T1000 (cell line): ENCODE measurements at regions not wholly inside any gene's neighbourhood (a gene's known extent, or its start where the extent isn't known, plus 50 kb on each side); places are given as distances from the start of the nearest gene placed in this dataset.

ENCODE experiments used
- DNase-seq: peaks from one replicate; lab custom pipeline; 2025; ENCODE audit warnings: mixed read lengths; lab: John Stamatoyannopoulos, UW

DNA sequence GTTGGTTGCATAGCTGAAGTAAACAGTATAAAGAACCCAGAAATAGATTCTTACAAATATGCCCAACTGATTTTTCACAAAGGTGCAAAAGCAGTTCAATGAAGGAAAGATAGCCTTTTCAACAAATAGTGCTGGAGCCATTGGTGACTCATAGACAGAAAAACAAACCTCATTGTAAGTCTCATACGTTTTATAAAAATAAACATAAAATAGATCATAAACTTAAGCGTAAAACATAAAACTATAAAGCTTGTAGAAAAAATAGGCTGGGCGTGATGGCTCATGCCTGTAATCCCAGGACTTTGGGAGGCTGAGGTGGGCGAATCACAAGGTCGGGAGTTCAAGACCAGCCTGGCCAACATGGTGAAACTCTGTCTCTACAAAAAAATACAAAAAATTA is 318.8 kb upstream of the IGFBP3 start:
- no peak for DNase-seq

DNA sequence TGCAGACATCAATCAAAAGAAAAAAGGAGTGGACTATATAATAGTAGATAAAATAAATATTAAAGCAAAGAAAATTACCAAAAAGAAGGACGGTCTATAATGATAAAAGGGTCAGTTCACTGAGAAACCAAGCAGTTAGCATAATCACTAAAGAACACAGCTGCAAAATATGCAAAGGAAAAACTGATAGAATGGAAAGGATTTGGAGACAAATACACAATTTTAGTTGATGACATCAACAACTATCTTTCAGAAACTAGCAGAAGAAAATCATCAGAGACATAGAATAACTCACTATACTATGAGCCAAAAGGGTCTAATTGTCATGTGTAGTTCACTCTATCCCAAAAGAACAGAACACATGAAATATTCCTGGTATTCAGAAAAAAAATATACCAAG is 316.4 kb upstream of the IGFBP3 start:
- DNase-seq = no peak

DNA sequence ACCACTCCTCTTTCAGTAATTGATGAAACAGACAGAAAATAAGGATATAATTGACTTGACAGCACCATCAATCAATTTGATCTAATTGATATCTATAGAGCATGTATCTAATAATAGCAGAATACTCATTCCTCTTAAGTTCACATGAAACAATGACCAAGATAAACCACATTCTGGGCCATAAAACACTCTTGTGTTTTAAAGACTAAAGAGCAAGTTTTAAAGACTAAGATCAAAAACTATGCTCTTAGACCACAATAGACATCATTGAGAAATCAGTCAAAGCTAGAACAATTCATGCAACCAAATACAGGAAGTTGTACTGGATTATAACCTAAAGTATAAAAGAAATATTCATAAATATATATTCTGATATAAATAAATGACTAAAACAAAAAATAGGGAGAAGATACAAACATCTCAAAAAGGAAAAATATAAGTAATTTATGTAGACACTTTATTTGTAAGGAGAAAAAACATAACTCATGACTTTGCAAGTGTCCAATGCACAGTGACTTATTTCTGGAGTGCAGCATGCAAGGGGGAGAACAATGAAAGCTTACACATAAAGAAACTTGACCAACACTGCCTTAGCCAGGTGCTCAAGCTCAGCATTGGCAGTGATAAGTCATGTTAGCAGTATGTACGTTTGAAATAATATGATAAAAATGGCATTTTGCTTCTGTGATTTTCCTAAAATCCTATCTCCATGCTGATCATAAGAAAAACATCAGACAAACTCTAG is 312.7 kb upstream of the IGFBP3 start:
- no peak for DNase-seq

DNA sequence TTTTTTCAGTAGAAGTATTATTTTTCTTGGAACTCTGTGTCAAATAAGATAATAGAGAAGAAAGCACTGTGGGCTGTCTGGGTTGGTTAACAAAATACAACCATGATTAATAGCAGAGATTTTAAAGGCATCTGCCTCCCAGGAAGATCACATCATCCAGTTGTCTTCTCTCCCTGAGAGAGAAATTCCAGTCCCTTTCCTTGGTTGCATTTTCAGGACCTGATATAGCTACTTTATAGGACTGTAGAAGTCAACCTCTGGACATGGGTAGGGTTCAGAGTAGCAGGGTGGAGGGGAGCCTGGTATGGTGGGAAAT is 309.9 kb upstream of the IGFBP3 start:
- DNase-seq = no peak

DNA sequence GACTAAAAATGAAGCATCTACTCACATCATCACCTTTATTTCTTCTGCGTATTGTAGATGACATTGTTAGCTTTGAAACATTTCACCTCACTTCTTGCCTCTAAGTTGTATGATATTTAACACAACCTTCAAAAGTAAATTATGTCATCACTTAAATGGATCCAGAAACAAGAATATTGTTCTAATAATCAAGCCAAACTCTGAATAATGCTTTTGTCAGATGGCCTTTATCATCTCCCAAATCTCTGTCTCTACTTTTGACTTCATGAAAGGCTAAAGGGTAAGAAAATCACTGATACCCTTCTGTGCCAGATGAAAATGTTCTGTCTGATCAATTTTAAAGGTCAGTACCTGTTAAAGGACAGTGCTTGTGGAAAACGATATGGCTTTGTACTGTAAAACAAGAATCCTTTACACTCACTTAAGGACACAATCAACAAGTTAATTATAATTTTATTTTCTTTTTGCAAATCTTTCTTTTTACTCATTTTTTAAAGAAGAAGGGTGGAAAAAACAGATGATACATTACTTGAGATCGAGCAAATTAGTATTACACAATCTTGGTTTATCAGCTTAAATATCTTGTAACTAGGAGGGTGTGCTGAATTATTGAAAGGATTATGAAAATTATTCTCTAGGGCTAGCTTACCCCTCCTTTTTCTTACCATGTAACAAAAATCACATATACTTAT is 309.4 kb upstream of the IGFBP3 start:
- no peak for DNase-seq

DNA sequence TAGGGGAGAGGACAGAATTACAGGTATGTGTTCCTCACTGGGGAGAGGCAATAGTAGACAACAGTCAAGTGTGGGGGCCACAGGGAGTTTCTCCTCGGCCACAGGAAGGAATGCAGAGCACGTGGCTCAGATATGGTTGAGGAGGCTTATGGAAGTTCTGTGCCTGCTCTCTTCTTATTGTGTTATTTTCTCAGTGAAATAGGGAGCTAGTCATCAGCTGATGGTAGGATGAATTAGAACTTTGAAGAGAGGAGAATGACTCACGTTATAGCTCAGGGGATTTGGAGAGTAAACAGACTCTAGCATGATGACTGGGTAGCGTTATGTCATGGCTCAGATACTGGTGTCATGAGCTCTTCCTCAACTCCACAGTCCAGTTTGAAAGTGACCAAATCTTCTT is 308.3 kb upstream of the IGFBP3 start:
- no peak for DNase-seq

DNA sequence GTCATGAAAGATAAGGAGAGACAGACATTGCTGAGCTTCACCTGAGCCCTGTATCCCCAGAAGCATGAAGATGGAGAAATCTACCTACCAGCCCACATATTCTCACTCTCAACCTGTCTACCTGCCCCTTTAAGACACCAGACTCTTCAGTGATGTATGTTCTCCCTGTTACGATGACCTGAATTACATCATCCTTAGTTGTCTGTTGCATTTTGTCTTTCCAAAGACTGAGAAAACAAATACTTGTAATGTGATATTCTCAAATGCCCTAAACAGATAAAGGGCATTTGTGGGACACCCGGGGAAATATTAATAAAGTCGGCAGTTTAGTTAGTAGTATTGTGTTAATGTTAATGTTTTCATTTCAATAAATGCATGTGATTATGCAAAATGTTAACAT is 305.8 kb upstream of the IGFBP3 start:
- no peak for DNase-seq

DNA sequence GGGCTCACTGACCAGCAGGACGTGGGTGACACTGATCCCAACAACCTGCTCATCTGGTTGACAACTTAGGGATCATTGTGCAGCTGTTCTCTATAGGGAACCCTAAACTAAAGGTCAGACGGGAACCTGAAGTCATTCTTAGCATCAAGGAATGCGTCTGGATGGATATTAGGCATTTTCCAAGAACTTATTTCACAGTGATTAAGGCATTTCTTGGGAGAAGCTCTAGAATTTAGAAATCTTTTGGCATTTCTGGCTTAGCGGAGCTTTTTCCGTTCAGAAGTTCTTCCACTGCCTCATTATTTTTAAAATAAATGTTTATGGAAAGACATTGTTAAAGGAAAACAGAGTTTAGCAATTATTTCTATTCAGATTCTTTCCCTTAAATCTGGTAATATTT is 303.3 kb upstream of the IGFBP3 start:
- no peak for DNase-seq

DNA sequence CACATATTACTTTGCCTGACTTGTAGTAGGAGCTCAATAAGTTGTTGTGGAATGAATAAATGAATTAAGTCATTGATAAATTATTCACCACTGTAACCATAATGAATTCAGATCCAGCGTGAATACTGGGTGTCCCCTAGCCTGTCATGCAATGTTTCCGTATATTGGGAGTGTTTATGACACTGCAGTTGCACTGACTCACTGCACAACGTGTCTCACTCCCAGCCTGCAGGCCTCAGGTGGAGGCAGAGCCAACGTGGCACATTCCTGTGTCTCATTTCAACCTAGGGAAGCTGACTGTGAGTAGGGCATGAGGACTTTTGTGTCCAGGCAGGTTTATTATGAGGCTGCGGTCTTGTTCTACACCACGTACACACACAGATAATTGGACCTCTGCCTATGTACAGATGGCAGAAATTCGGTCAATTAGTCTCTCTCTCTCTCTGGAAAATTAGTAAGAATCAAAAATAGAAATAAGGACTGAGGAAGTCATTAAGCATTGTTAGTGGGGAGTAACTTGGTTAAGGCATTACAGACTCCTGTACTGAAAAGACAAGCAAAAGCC is 299.1 kb upstream of the IGFBP3 start:
- no peak for DNase-seq

DNA sequence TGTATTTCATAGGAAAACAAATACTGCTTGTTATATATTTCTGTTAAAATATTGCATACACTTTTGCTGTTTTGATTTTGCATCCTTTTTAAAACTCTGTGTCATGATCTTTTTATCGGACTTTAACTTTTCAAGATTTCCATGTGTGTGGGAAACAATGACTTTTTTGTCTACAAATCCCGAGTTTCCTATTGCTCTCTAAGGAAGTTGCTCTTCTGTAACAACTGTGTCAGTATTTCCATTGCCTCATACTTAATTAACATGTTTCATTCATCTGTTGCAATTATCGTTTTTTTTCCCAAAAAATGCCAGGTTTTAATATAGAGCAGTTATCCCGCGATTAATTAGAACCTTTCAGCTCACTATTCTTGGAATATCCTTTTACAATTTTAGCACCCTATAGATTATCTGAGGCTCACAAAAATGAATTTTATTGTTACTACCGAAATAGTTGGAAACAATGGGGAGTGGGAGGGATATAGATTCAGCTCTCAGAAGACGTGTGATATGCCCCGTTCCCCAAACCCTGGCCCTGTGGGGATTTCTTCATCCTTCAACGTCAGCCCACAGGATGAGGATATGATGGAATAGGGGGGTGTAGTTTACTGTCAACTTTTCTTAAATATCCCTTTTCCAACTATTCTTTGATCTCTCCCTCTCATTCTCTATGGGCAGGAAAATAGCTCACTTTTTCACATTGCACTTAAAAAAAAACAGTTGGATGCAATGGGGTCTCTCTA is 297.6 kb upstream of the IGFBP3 start:
- DNase-seq = no peak

DNA sequence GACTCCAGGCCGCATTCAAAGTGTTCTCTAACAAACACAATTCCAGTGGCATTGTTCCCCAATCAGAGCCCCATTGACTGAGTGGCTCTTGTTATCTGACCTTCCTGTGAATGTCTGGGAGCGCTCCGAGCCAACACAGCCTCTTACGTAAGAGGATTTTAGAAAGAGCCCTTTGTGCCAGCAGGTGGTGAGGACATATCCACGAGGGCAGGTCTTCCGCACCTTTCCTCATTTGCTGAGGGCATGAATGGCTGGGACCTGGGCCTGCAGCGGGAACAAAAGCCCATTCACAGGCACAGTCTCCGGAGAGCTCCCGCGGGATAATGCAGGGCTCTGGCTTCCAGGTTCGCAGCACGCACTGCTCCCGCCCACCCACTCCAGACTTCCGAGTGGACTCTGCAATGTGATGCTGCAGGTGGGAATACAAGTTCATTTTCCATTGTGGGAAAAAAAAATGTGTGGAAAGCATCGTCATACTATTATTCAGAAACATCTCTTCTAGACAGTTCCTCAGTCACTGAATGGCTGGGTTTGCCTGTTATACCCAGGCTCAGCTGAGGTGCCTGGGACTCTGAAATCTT is 295.0 kb upstream of the IGFBP3 start:
- DNase-seq = no peak

DNA sequence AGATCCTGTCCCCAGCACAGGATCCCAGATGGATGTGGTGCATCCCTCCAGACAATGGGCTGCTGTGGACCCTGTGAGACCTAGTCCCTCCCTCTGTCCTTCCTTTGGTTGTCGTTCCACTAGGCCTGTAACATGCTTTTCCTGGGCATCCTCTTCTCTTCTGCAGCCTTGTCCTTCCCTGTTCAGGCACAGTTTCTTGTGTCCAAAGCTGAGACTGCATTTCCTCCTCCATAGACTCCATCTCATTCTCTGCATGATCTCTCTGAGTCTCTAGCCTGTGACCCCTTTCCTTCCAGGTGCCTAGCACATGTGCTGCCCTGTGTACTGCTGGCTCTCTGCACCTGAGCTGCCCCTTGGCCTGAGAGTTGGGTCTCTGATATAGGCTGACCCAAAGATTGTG is 293.5 kb upstream of the IGFBP3 start:
- DNase-seq = no peak

DNA sequence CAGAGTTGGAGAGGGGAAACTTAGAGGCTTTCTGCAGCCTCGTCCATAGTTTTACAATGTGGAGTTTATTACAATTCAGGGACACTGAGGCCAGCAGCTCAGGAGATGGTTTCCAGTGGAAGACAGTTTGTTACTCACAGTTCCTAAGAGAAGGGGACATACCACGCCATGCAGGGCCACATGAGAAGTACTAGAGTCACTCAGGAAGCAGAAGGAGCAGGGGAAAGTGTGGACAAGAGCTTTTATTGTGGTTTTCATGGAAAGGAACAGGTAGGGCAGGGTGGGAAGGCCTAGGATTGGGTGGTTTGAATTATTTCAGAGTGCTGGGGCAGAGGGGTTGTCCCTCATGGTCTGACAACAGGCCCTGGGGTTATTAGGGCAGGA is 292.1 kb upstream of the IGFBP3 start:
- no peak for DNase-seq

DNA sequence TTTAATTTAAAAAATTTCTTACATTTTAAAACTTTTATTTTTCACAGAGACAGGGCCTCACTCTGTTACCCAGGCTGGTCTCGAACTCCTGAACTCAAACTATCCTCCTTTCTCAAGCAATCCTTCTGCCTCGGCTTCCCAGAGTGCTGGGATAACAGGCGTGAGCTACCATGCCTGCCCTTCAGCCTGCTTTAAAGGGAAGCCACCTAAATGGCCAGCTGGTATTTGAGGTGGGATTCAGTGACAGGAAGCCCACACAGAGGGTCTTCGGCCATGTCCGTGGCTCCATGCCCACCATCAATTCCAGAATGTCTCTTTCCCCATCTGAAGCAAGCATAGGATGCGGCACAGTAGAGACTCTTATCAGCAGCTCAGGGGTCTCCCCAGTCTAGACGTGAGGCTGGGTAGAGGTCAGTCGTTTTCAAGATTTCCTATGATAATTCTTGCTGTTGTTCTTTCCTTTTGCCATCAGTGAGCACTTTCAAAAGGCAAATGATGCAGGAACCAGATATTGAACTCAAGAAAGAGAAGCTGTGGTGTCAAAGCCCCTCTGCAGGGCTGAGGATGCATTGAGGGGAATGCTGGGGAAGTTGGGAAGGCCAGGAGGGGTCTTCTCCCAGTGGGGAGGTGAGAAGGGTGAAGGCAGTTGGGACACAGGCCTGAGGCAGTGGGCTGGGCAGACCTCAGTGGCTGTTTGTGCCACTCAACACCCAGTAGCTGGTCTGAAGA is 291.5 kb upstream of the IGFBP3 start:
- no peak for DNase-seq

DNA sequence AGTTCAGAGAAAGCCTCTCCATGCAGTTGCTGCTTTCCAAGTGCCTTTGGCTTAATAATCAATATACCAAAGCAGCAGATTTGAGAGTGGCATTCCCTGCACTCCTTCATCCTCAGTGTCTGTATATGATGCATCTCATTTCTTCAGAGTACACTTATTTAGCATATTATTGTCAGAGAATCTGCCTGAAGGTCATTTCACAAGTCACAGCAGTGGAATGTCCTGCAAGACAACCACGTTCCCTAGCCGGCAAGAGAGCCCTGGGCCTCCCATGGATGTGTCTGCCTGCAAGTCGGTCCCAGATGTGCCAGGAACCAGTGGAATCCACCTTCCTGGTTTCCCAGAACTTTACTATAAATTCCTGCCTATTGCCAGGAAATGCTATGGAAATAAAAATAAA is 289.4 kb upstream of the IGFBP3 start:
- no peak for DNase-seq

DNA sequence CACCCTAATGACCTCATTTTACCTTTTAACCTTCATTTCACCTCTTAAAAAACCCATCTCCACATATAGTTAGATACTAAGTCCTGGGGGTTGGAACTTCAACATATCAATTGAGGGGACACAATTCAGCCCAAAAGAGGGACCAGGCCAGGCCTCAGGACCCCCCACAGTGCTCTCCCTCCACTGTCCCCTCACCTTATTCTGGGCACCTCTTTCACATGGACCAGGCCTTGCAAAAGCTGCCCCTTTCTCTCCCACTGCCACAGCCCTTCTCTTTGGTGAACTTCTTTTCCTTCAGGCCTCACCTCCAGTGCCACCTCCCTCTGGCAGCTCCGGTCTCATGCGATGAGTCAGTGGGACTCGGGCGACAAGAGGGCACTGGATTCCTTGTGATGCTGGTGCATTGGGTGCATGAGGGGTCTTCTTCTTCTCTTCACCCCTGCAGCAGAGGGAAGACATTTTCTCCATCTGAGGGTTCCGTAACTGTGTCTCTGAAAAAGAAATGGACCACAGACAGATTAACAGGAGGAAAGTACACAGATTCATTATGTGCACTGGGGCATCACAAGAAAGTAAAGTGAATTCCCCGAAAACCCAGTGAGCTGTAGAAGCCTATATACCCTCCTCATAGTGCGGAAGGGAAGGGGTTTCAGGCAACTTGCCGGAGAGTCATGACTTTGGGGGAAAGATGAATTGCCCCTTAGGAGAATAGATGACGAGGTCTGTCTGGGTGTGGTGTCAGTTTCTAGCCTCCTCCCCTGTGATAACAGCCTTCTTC is 288.7 kb upstream of the IGFBP3 start:
- no peak for DNase-seq

DNA sequence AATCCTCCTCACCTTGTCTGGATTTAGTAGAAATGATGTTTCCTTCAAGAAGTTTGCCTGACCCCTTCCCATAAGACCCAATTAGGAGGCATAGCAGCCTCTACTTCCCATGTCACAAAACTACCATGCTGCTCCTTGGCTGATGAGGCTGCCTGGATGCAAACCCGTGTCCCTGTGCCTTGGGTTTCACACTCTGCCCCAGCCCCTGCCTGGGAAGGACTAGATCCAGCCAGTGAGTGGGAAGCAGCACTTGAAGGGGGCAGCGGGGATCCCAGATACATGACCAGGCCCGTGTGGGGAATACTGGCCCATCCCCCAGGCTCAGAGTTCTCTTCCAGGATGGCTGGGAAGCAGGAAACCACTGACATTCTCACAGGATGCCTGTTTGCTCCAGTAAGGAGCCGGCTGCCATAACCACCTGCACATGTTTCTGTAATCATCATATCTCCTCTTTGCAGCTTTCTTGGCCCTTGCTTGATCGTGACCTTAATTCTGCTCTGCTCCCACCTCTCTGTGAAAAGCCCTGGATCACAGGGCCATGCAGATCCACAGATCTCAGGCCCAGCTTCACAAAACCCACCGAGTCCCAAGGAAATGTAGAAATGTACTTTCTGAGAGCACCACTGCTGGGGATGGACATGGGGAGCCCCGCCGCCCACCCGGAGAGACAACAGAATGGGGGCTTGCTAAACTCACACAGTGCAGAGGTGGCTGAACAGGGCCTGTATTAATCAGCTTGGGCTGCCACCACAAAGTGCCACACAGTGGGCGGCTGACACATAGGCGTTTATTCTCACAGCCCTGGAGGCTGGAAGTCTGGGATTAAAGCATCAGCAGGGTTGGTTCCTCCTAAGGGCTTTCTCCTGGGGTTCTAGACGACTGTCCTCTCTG is 287.8 kb upstream of the IGFBP3 start:
- no peak for DNase-seq

DNA sequence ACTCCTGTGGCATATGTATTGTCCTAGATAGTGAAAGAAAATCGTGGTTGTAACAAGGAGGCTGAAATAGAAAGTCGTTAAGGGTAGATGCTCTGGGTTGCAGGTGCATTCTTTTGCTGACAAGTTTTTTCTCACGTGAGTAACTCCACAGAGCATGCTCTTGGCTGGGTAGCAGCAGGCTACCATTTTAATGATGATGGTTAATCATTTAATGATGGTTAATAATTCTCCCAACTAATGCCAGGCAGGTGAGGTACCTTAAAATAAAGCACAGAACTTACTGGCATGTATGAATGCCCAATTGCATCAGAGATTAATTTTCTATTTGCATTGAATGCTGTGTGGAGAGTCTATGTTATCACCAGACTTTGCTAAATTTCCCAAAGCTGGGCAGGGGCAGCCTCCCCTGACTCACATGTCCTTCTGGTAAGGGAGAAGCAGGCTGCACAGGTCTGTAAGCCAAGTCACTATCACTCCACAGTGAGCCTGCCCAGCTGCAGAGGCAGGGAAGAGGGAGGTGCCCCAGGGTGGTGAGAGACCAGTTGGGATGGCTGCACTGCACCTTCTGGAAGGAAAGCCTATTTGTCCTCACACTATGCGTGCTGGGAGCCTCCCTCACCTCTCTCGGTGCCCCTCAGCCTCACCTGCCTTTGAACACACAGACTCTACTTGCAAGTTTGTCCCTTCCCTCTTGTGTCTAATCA is 287.0 kb upstream of the IGFBP3 start:
- DNase-seq = no peak

DNA sequence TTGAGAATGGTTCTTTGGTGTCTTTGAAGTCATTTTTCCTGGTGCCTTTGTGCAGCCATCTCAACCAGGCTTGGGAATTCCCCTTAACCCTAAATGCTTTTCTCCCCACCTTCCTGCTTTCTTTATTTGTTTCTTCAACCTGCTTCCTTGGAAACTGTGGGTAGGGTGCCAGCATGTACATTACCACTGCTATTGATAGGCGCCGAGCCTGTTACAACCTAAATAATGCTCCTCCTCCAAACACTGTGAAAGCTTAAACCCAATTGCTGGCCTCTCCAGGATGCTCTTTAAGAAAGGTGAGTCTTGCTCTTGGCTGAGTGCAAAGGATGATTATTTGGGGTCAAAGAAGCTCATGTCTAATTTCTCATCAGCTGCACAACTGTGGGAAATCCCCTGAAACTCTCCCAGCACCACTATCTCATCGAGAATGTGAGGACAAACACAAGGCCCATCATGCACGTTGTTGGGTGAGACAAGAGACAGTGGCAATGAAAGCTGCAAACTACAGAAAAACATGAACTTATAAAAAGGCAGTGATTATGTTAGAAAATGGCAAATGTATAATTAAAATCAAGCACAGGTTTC is 285.5 kb upstream of the IGFBP3 start:
- DNase-seq = no peak
